ENCODE measurements at regions not wholly inside any gene's neighbourhood (a gene's known extent, or its start where the extent isn't known, plus 50 kb on each side); places are given as distances from the start of the nearest gene placed in this dataset.

- H3K4me1 ChIP-seq: no peaks in the 10 kb centered on the region
- WGBS, 2 donors: 76 to 83% methylated on average over 3 of the region's 3 CpGs
Observed at GRCh38 chr12:3966376-3966775, 93.2 kb upstream of the PARP11 start.

GRCh38 chr12:3965046-3965445, 91.8 kb upstream of the PARP11 start:
- 76 to 96% methylated on average over 3 of the region's 3 CpGs for WGBS, 2 donors
- H3K4me3 ChIP-seq: no peak overlapping the region
- FAIRE-seq (no peak), DNase-seq (no peak), ATAC-seq (no peak)
- intact Hi-C loops (cut with DNase I): no loop called here
- TF ChIP-seq, protein P1, sequence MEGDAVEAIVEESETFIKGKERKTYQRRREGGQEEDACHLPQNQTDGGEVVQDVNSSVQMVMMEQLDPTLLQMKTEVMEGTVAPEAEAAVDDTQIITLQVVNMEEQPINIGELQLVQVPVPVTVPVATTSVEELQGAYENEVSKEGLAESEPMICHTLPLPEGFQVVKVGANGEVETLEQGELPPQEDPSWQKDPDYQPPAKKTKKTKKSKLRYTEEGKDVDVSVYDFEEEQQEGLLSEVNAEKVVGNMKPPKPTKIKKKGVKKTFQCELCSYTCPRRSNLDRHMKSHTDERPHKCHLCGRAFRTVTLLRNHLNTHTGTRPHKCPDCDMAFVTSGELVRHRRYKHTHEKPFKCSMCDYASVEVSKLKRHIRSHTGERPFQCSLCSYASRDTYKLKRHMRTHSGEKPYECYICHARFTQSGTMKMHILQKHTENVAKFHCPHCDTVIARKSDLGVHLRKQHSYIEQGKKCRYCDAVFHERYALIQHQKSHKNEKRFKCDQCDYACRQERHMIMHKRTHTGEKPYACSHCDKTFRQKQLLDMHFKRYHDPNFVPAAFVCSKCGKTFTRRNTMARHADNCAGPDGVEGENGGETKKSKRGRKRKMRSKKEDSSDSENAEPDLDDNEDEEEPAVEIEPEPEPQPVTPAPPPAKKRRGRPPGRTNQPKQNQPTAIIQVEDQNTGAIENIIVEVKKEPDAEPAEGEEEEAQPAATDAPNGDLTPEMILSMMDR (IDR thresholded peaks at IDR 0.05): no peak
- no peaks in the 10 kb centered on the region for H3K27me3 ChIP-seq
- no peaks in the 10 kb centered on the region for H3K36me3 ChIP-seq
- no peaks in the 10 kb centered on the region for H3K9me3 ChIP-seq
- H3K27ac ChIP-seq: no peak overlapping the region
- no peaks in the 10 kb centered on the region for H3K4me1 ChIP-seq

More at GRCh38 chr12:3966376-3966775, 93.2 kb upstream of the PARP11 start:
- FAIRE-seq (no peak), ATAC-seq (no peak), DNase-seq (no peak)
- H3K36me3 ChIP-seq: no peaks in the 10 kb centered on the region
- H3K27ac ChIP-seq: no peak overlapping the region
- intact Hi-C loops (cut with DNase I): no loop called here
- no peaks in the 10 kb centered on the region for H3K9me3 ChIP-seq
- no peaks in the 10 kb centered on the region for H3K27me3 ChIP-seq
- TF ChIP-seq, protein P1 (IDR thresholded peaks at IDR 0.05): no peak
- H3K4me3 ChIP-seq: no peak overlapping the region

- Histone ChIP-seq H3K4me3 (no peak overlapping the region), H3K27me3 (no peaks in the 10 kb centered on the region), H3K9me3 (no peaks in the 10 kb centered on the region), H3K4me1 (no peaks in the 10 kb centered on the region), H3K36me3 (no peaks in the 10 kb centered on the region), H3K27ac (no peak overlapping the region)
- FAIRE-seq: no peak
- TF ChIP-seq, protein P1 (IDR thresholded peaks at IDR 0.05): no peak
- ATAC-seq: peak in 3 of 4 donors; percentile 30 to 67 (median 34)
- intact Hi-C loops (cut with DNase I): no loop called here
- DNase-seq: no peak
- WGBS, 2 donors: 61 to 64% methylated on average over 9 of the region's 9 CpGs
Observed at GRCh38 chr12:3964439-3964838, 91.2 kb upstream of the PARP11 start.

GRCh38 chr12:3962631-3963483, 89.7 kb upstream of the PARP11 start:
- Histone ChIP-seq H3K36me3 (no peaks in the 10 kb centered on the region), H3K27ac (no peak overlapping the region), H3K9me3 (no peaks in the 10 kb centered on the region), H3K4me3 (no peak overlapping the region), H3K4me1 (no peaks in the 10 kb centered on the region), H3K27me3 (no peaks in the 10 kb centered on the region)
- ATAC-seq (peak in 2 of 4 donors; percentile 64 to 70), FAIRE-seq (no peak), DNase-seq (no peak)
- 80 to 81% methylated on average over 8 of the region's 8 CpGs for WGBS, 2 donors
- intact Hi-C loops (cut with DNase I): no loop called here
- TF ChIP-seq, protein P1 (IDR thresholded peaks at IDR 0.05): no peak

- WGBS, 2 donors: 68% methylated on average over 9 of the region's 9 CpGs
Observed at GRCh38 chr12:3961591-3961990, 88.4 kb upstream of the PARP11 start.

More at GRCh38 chr12:3961591-3961990, 88.4 kb upstream of the PARP11 start:
- no peaks in the 10 kb centered on the region for H3K9me3 ChIP-seq
- no peak overlapping the region for H3K27ac ChIP-seq
- no peak for ATAC-seq
- TF ChIP-seq, protein P1 (IDR thresholded peaks at IDR 0.05): no peak
- FAIRE-seq: no peak
- intact Hi-C loops (cut with DNase I): no loop called here
- no peaks in the 10 kb centered on the region for H3K4me1 ChIP-seq
- DNase-seq: no peak
- no peak overlapping the region for H3K4me3 ChIP-seq
- H3K36me3 ChIP-seq: no peaks in the 10 kb centered on the region
- H3K27me3 ChIP-seq: no peaks in the 10 kb centered on the region

All from pancreas (tissue), 10 donors.